ENCODE measurements at regions not wholly inside any gene's neighbourhood (a gene's known extent, or its start where the extent isn't known, plus 50 kb on each side); places are given as distances from the start of the nearest gene placed in this dataset.
A peak's percentile ranks its signal among the peaks of the same experiment; 100 is the strongest.
"Not testable (repeated sequence)": the region's sequence is repeated elsewhere in the genome, so short reads cannot be mapped to it uniquely, and the experiment has no call there.

GRCh38 chr10:33476757-33477273 is 142.3 kb upstream of the NRP1 start:
- DNase-seq (ENCODE audit: low read depth): no peak

GRCh38 chr10:33473688-33474087 is 139.2 kb upstream of the NRP1 start:
- no peak for DNase-seq (ENCODE audit: low read depth)

- DNase-seq (ENCODE audit: low read depth): not testable (repeated sequence)
Observed at GRCh38 chr10:33468006-33468405, 133.5 kb upstream of the NRP1 start.

GRCh38 chr10:33465747-33466146 is 131.3 kb upstream of the NRP1 start:
- no peak for DNase-seq (ENCODE audit: low read depth)

- no peak for DNase-seq (ENCODE audit: low read depth)
Observed at GRCh38 chr10:33463011-33463410, 128.5 kb upstream of the NRP1 start.

DNA sequence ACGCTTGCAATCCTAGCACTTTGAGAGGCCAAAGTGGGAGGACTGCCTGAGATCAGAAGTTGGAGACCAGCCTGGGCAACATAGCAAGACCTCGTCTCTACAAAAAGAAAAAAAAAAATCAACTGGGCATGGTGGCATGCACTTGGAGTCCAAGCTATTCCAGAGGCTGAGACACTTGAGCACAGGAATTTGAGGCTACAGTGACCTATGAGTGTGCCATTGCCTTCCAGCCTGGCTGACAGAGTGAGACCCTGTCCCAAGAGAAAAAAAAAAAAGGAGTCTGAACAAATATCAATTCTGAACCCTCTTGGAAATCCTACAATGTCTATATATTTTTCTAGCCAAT is 126.8 kb upstream of the NRP1 start:
- DNase-seq (ENCODE audit: low read depth): no peak

DNA sequence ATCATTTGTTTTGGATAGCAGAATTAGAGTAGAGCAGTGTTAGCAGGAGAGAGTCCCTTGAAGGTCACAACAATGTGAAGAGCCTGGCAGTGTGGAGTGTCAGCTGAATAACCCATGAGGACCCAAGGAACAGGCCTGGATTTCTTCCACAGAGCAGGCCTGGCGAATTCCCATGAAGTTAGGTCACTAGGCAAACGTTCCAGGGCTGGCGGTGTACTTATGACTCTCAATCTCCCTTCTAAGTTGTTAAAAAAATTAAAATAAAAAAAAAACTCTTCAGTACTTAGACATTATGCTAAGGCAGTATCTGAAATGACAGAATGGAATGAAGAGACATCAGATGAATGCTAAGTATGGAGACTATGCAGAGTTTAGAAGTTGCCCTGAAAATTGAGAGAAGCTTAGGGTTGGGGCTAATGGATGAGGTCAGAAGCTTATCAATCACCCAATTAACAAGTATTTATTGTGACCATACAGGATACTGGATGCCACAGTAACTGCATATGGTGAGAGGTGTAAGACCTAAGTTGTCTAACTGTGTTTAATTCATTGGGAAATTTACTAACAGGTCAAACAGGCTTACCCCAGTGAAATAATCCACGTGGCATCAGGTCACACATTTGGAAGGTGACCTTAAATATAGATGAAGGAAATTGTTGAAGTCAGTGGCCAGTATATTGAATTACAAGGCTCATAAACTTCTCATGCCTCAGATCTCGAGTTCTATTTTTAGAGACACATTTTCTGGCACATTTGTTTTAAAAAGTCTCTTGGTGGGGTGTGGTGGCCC is 126.2 kb upstream of the NRP1 start:
- DNase-seq (ENCODE audit: low read depth): peak; percentile 14

GRCh38 chr10:33459602-33460001 is 125.1 kb upstream of the NRP1 start:
- no peak for DNase-seq (ENCODE audit: low read depth)

- DNase-seq (ENCODE audit: low read depth): no peak
Observed at GRCh38 chr10:33455029-33455428, 120.6 kb upstream of the NRP1 start.

DNA sequence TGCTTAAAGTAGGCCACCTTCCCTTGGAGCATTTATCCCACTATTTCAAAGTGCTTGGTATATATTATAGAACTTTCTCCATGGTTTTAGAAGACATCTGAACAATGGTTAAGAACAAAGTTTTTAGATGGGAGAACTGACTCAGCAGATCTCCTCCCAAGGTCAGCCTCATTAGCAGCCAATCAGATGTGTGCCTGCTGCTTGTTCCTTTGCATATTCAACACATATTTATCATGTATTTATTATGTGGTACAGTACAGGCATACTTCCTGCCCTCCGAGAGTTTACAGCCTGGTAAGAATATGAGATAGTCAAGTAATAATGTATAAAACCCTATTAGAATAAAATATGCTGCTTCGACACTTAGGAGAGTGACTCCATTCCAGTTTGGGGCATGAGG is 120.1 kb upstream of the NRP1 start:
- DNase-seq (ENCODE audit: low read depth): no peak

DNA sequence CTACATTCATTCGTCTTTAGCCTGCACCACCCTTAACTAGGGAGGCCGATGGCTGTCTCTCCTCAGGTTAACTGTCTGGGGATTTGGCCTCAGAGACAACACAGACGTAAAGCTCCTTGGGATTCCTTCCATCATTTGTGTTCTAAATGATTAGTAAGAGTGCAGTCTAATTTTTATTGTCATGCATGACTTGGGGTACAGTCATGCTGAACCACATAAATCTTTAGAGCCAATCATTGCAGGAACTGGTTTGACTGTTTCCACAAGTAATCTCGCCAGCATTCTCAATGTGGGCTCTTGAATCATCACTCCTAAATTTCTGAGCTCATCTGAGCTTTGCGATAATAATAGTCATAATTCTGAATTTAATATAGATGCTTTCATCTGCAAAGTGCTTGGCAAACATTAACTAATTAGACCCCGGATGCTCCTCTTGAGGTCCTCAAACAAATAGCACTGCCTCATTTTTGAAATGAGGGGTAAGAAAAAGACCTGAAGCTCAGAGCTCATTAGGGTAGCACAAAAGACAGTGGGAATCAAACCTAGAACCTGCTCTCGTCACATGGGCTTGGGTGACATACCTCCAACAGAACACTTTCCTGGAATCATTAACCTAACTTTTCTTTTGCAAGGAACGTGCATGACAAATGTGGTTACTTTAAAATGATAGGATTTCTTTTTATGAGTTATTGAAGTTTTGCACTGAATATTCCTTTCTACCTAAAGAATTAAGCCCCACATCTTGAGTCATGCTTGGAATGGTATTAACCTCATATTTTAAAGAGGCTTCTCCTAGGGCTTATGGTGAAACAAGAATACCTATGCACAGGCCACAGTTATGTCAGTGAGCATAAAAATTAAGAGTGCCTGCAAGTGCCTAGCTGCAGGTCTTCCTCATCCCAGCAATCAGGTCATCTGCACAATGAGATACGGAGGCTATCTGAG is 118.9 kb upstream of the NRP1 start:
- DNase-seq (ENCODE audit: low read depth): no peak

DNA sequence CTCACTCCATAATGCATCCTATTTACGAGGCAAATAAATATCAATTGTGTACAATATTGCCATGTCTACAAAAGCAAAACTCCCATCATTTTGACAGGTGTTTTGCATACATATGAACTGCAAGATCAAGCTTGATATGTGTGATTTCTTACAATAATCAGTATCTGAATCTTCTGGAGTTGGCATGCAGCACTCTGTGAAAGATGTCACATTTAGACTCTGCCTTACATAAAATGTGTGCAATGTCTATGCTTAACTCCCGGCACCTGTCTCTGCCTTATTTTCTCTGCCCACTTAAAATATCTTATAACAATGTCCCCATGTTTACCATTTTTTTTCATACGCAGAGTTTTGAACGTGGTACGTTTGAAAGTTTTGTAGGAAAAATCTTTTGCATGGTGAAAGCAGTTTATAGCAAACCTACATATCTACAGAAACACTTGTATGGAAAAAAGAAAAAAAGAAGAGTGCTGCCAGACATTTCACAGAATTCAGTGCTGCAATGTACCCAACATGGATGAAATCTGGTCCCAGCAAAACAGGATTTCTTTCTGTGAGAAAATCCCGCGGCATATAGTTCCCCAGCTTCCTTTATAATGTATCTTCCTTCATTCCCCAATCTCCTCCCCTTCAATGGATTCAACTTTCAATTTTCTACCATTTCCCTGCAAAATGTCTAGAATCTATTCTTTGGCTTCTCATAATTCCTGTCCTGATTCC is 114.1 kb upstream of the NRP1 start:
- DNase-seq (ENCODE audit: low read depth): no peak

- no peak for DNase-seq (ENCODE audit: low read depth)
Observed at GRCh38 chr10:33441561-33441960, 107.1 kb upstream of the NRP1 start.

DNA sequence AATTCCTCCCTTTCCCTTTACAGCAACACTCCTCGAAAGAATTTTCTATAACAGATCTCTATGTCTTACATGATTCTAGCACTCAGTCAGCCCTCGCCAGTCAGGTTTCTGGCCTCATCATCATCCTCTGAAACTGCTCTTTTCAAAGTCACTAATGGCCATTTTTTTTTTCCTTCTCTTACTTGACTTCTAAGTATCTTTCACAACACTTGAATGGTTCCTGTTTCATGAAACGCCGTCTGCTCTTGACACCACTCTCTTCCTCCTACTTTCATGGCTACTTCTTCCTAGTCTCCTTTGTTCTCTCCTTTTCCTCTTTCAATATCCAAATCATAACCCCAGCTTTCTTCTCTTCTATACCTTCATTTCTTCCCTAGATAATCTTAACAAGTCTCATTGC is 100.5 kb upstream of the NRP1 start:
- no peak for DNase-seq (ENCODE audit: low read depth)

DNA sequence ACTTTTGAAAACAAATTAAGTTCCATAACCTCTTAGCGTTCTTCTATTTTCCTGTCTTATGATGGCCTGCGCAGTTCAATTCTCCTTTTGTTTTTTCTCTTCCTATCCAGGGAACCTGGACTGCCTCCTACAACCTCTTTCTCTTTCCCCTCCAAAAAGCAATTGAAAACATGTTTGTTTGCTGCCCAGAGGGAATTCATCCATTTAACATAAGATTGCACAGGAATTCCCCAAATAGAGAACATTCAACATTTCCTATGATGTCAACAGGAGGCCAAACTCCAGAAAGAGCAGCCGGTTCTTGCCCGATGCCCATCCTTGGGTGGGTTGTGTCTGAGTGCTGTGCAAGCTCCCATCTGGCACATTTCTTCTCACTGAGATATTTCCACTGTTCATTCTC is 94.2 kb upstream of the NRP1 start:
- peak; percentile 57 for DNase-seq (ENCODE audit: low read depth)

- DNase-seq (ENCODE audit: low read depth): peak; percentile 66
Observed at GRCh38 chr10:33423154-33423529, 88.7 kb upstream of the NRP1 start.

DNA sequence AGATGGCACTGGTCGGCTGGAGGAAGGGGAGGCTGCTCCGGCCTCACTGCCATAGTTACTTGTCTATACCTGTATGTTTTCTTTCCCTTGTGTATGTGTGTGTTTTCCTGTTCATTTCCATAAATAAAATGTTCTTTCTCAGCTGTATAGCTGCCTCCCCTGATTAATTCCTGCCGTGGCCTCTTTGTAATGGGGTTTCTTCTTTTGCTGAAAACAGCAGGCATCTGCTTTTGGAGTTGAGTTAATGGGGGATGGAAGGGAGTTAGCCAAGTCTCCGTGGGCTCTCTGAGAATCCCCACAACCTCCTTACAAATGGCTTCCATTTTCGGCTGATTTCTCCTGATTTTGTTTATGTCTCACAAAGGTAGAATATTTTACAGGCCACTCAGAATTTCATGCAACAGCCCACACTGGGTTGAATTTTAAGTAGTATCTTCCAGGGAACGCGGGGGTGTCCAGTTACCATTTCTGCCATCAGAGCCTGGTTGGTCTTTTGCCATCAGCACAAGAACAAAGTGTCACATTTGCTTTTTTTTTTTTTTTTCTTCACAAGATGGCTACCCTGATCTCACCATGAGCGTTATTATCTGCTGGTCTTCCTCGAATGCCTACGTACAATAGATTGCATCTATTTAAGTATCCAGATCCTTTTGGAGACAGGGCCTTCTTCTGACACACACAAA is 88.1 kb upstream of the NRP1 start:
- DNase-seq (ENCODE audit: low read depth): no peak

DNA sequence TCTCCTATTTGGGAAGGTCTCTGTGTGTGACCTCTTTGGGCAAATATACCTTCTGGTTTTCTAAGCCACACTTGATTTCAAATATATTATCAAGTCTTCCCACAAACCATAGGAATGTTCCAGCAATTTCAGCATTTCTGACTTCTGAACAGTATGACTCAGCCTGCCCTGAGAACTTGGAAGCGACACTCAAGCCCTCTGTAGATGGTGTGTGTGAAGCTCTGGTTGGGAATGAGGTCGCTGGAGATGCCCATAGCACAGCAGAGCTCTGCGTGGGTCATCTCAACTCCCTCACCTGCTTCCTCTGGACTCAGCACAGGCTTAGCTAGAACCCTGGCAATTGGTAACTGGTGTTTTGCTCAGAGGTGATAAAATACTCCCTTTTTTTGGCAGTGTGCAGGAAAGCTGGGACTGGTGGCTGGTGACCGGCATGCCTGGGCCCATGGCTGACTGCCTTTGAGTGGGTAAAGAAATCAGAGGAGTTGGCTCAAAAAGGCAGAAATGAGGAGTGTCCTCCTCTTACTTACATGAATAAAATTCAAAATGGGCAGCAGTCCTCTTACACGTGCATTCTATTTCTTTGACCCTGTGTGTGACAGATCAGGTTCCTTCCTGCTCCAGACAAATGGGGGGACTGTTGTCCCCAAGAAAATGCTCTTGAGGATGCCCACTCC is 87.5 kb upstream of the NRP1 start:
- peak; percentile 85 for DNase-seq (ENCODE audit: low read depth)

DNA sequence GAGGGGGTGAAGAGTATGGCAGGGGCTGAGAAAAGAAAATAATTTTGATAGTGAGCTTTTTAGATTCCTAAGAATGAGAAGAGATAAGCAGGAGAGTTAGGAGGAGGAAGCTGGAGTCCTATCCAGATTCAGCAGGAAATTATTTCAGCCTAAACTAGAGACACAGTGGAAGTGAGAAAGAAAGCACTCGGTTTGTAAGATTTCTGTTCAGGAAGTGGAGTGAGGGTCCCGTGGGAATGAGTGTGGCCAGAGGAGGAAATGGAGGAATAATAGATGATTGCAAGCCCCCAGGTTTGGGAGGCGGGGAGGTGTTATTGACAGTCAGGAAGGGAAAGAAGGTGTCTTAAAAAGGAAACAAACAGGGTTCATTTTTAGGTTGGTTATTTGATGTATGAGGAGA is 84.8 kb upstream of the NRP1 start:
- no peak for DNase-seq (ENCODE audit: low read depth)

DNA sequence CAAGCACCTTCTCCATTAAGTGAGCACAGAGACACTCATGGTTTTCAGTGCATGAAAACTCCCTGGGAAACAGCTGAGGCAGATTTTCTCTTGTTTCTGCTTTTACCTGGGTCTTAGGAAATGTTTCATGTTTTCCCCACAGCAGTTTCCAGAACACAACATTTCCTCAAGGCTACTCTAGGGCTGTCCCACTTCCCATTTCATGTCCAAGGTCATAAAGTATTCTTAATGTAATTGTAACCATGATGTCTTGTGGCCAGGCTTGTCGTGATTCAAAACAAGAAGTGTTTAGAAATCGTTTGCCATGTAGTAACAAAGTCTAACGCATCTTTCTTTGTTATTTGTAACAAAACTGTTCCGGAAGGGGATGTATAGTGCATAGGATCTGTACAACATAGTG is 83.8 kb upstream of the NRP1 start:
- no peak for DNase-seq (ENCODE audit: low read depth)

GRCh38 chr10:33416691-33417090 is 82.2 kb upstream of the NRP1 start:
- no peak for DNase-seq (ENCODE audit: low read depth)
